ENCODE measurements at regions not wholly inside any gene's neighbourhood (a gene's known extent, or its start where the extent isn't known, plus 50 kb on each side); places are given as distances from the start of the nearest gene placed in this dataset.

GRCh38 chr6:165971202-165971601 is 196.4 kb downstream of the TBXT start:
- no peak overlapping the region for H3K9ac ChIP-seq (ENCODE audit: low read length)
- H3K27ac ChIP-seq (ENCODE audit: low read depth, low read length): no peak overlapping the region
- H3K4me3 ChIP-seq (ENCODE audit: low read depth, low read length): no peak overlapping the region
- H3K4me1 ChIP-seq (ENCODE audit: control insufficient read depth, insufficient read depth, low read length): no peaks in the 10 kb centered on the region
- no peaks in the 10 kb centered on the region for H3K9me3 ChIP-seq (ENCODE audit: control insufficient read depth, insufficient read depth, low read depth, low read length)
- H3K36me3 ChIP-seq (ENCODE audit: control insufficient read depth, insufficient read depth, low read length): no peaks in the 10 kb centered on the region
- peaks cover 4% of the 10 kb centered on the region; the same call in 1 of the 2 replicates for H3K27me3 ChIP-seq (ENCODE audit: control insufficient read depth, insufficient read depth, low read length)

- Histone ChIP-seq H3K4me3 (ENCODE audit: low read depth, low read length) (no peak overlapping the region), H3K4me1 (ENCODE audit: control insufficient read depth, insufficient read depth, low read length) (no peaks in the 10 kb centered on the region), H3K27ac (ENCODE audit: low read depth, low read length) (no peak overlapping the region), H3K9me3 (ENCODE audit: control insufficient read depth, insufficient read depth, low read depth, low read length) (no peaks in the 10 kb centered on the region), H3K36me3 (ENCODE audit: control insufficient read depth, insufficient read depth, low read length) (no peaks in the 10 kb centered on the region), H3K27me3 (ENCODE audit: control insufficient read depth, insufficient read depth, low read length) (peaks cover 4% of the 10 kb centered on the region; the same call in 1 of the 2 replicates), H3K9ac (ENCODE audit: low read length) (no peak overlapping the region)
Measured at GRCh38 chr6:165970001-165970400, 197.7 kb downstream of the TBXT start.

GRCh38 chr6:165969184-165969583 is 198.5 kb downstream of the TBXT start:
- Histone ChIP-seq H3K4me3 (ENCODE audit: low read depth, low read length) (no peak overlapping the region), H3K27ac (ENCODE audit: low read depth, low read length) (no peak overlapping the region), H3K9me3 (ENCODE audit: control insufficient read depth, insufficient read depth, low read depth, low read length) (no peaks in the 10 kb centered on the region), H3K4me1 (ENCODE audit: control insufficient read depth, insufficient read depth, low read length) (no peaks in the 10 kb centered on the region), H3K9ac (ENCODE audit: low read length) (no peak overlapping the region), H3K27me3 (ENCODE audit: control insufficient read depth, insufficient read depth, low read length) (peaks cover 4% of the 10 kb centered on the region; the same call in 1 of the 2 replicates), H3K36me3 (ENCODE audit: control insufficient read depth, insufficient read depth, low read length) (no peaks in the 10 kb centered on the region)

- peaks cover 4% of the 10 kb centered on the region; the same call in 1 of the 2 replicates for H3K27me3 ChIP-seq (ENCODE audit: control insufficient read depth, insufficient read depth, low read length)
- H3K4me1 ChIP-seq (ENCODE audit: control insufficient read depth, insufficient read depth, low read length): no peaks in the 10 kb centered on the region
- H3K4me3 ChIP-seq (ENCODE audit: low read depth, low read length): no peak overlapping the region
- no peak overlapping the region for H3K9ac ChIP-seq (ENCODE audit: low read length)
- H3K9me3 ChIP-seq (ENCODE audit: control insufficient read depth, insufficient read depth, low read depth, low read length): no peaks in the 10 kb centered on the region
- H3K36me3 ChIP-seq (ENCODE audit: control insufficient read depth, insufficient read depth, low read length): no peaks in the 10 kb centered on the region
- H3K27ac ChIP-seq (ENCODE audit: low read depth, low read length): no peak overlapping the region
Measured at GRCh38 chr6:165968408-165968807, 199.2 kb downstream of the TBXT start.

- H3K9me3 ChIP-seq (ENCODE audit: control insufficient read depth, insufficient read depth, low read depth, low read length): no peaks in the 10 kb centered on the region
- H3K27ac ChIP-seq (ENCODE audit: low read depth, low read length): no peak overlapping the region
- no peak overlapping the region for H3K4me3 ChIP-seq (ENCODE audit: low read depth, low read length)
- H3K36me3 ChIP-seq (ENCODE audit: control insufficient read depth, insufficient read depth, low read length): no peaks in the 10 kb centered on the region
- no peak overlapping the region for H3K9ac ChIP-seq (ENCODE audit: low read length)
- peaks cover 4% of the 10 kb centered on the region; the same call in 1 of the 2 replicates for H3K27me3 ChIP-seq (ENCODE audit: control insufficient read depth, insufficient read depth, low read length)
- H3K4me1 ChIP-seq (ENCODE audit: control insufficient read depth, insufficient read depth, low read length): no peaks in the 10 kb centered on the region
Measured at GRCh38 chr6:165967810-165968407, 199.7 kb downstream of the TBXT start.

- H3K4me1 ChIP-seq (ENCODE audit: control insufficient read depth, insufficient read depth, low read length): no peaks in the 10 kb centered on the region
- no peak overlapping the region for H3K27ac ChIP-seq (ENCODE audit: low read depth, low read length)
- H3K27me3 ChIP-seq (ENCODE audit: control insufficient read depth, insufficient read depth, low read length): no peaks in the 10 kb centered on the region
- no peaks in the 10 kb centered on the region for H3K9me3 ChIP-seq (ENCODE audit: control insufficient read depth, insufficient read depth, low read depth, low read length)
- no peak overlapping the region for H3K4me3 ChIP-seq (ENCODE audit: low read depth, low read length)
- H3K36me3 ChIP-seq (ENCODE audit: control insufficient read depth, insufficient read depth, low read length): no peaks in the 10 kb centered on the region
- H3K9ac ChIP-seq (ENCODE audit: low read length): no peak overlapping the region
Measured at GRCh38 chr6:165963750-165964149, 203.9 kb downstream of the TBXT start.

GRCh38 chr6:165962366-165962765 is 205.3 kb downstream of the TBXT start:
- Histone ChIP-seq H3K36me3 (ENCODE audit: control insufficient read depth, insufficient read depth, low read length) (no peaks in the 10 kb centered on the region), H3K4me1 (ENCODE audit: control insufficient read depth, insufficient read depth, low read length) (no peaks in the 10 kb centered on the region), H3K9ac (ENCODE audit: low read length) (no peak overlapping the region), H3K4me3 (ENCODE audit: low read depth, low read length) (no peak overlapping the region), H3K9me3 (ENCODE audit: control insufficient read depth, insufficient read depth, low read depth, low read length) (no peaks in the 10 kb centered on the region), H3K27ac (ENCODE audit: low read depth, low read length) (no peak overlapping the region), H3K27me3 (ENCODE audit: control insufficient read depth, insufficient read depth, low read length) (no peaks in the 10 kb centered on the region)

- Histone ChIP-seq H3K4me1 (ENCODE audit: control insufficient read depth, insufficient read depth, low read length) (no peaks in the 10 kb centered on the region), H3K9me3 (ENCODE audit: control insufficient read depth, insufficient read depth, low read depth, low read length) (no peaks in the 10 kb centered on the region), H3K4me3 (ENCODE audit: low read depth, low read length) (no peak overlapping the region), H3K9ac (ENCODE audit: low read length) (no peak overlapping the region), H3K27ac (ENCODE audit: low read depth, low read length) (no peak overlapping the region), H3K36me3 (ENCODE audit: control insufficient read depth, insufficient read depth, low read length) (no peaks in the 10 kb centered on the region), H3K27me3 (ENCODE audit: control insufficient read depth, insufficient read depth, low read length) (no peaks in the 10 kb centered on the region)
Measured at GRCh38 chr6:165961233-165961632, 206.4 kb downstream of the TBXT start.

GRCh38 chr6:165960695-165961094 is 207.0 kb downstream of the TBXT start:
- Histone ChIP-seq H3K9me3 (ENCODE audit: control insufficient read depth, insufficient read depth, low read depth, low read length) (no peaks in the 10 kb centered on the region), H3K36me3 (ENCODE audit: control insufficient read depth, insufficient read depth, low read length) (no peaks in the 10 kb centered on the region), H3K27me3 (ENCODE audit: control insufficient read depth, insufficient read depth, low read length) (no peaks in the 10 kb centered on the region)

GRCh38 chr6:165959627-165960026 is 208.0 kb downstream of the TBXT start:
- no peak overlapping the region for H3K9ac ChIP-seq (ENCODE audit: low read length)
- no peak overlapping the region for H3K27ac ChIP-seq (ENCODE audit: low read depth, low read length)
- H3K36me3 ChIP-seq (ENCODE audit: control insufficient read depth, insufficient read depth, low read length): no peaks in the 10 kb centered on the region
- H3K27me3 ChIP-seq (ENCODE audit: control insufficient read depth, insufficient read depth, low read length): no peaks in the 10 kb centered on the region
- H3K9me3 ChIP-seq (ENCODE audit: control insufficient read depth, insufficient read depth, low read depth, low read length): no peaks in the 10 kb centered on the region
- no peaks in the 10 kb centered on the region for H3K4me1 ChIP-seq (ENCODE audit: control insufficient read depth, insufficient read depth, low read length)
- no peak overlapping the region for H3K4me3 ChIP-seq (ENCODE audit: low read depth, low read length)

More at GRCh38 chr6:165960695-165961094, 207.0 kb downstream of the TBXT start:
- Histone ChIP-seq H3K27ac (ENCODE audit: low read depth, low read length) (no peak overlapping the region), H3K9ac (ENCODE audit: low read length) (no peak overlapping the region), H3K4me1 (ENCODE audit: control insufficient read depth, insufficient read depth, low read length) (no peaks in the 10 kb centered on the region), H3K4me3 (ENCODE audit: low read depth, low read length) (no peak overlapping the region)

- no peaks in the 10 kb centered on the region for H3K27me3 ChIP-seq (ENCODE audit: control insufficient read depth, insufficient read depth, low read length)
Measured at GRCh38 chr6:165956874-165957273, 210.8 kb downstream of the TBXT start.

More at GRCh38 chr6:165956874-165957273, 210.8 kb downstream of the TBXT start:
- no peak overlapping the region for H3K4me3 ChIP-seq (ENCODE audit: low read depth, low read length)
- H3K4me1 ChIP-seq (ENCODE audit: control insufficient read depth, insufficient read depth, low read length): no peaks in the 10 kb centered on the region
- H3K27ac ChIP-seq (ENCODE audit: low read depth, low read length): no peak overlapping the region
- H3K36me3 ChIP-seq (ENCODE audit: control insufficient read depth, insufficient read depth, low read length): no peaks in the 10 kb centered on the region
- no peak overlapping the region for H3K9ac ChIP-seq (ENCODE audit: low read length)
- no peaks in the 10 kb centered on the region for H3K9me3 ChIP-seq (ENCODE audit: control insufficient read depth, insufficient read depth, low read depth, low read length)

Data from HUES6 (cell line).